ENCODE measurements at regions not wholly inside any gene's neighbourhood (a gene's known extent, or its start where the extent isn't known, plus 50 kb on each side); places are given as distances from the start of the nearest gene placed in this dataset.
"Not testable (repeated sequence)": the region's sequence is repeated elsewhere in the genome, so short reads cannot be mapped to it uniquely, and the experiment has no call there.

DNA sequence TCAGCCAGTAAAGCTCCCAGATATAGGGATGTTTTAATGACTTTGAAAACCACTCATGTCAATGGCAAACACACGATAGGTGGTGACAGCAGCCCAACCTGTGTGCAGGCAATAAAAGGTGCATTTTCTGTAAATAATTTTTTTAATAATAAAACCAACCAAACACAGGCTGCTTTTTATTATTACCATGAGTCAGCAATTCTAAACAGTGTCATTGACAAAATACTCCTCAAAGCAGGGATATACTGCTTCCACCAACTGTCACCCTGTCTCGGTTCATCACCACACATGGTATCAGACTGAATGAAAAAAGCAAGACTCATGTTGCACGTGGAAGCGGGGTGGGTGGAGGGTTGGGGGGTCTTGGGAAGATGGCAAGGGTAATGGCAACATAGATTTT lies 195.9 kb downstream of the ANKRD60 start:
- no peaks in the 10 kb centered on the region for H3K4me1 ChIP-seq
- 71 to 81% methylated on average over 4 of the region's 4 CpGs for WGBS, 2 donors
- peaks cover 0 to 18% (median 0%) of the 10 kb centered on the region in 4 donors for H3K27me3 ChIP-seq
- no peak for TF ChIP-seq POLR2A (IDR thresholded peaks at IDR 0.05)
- TF ChIP-seq, protein P1, sequence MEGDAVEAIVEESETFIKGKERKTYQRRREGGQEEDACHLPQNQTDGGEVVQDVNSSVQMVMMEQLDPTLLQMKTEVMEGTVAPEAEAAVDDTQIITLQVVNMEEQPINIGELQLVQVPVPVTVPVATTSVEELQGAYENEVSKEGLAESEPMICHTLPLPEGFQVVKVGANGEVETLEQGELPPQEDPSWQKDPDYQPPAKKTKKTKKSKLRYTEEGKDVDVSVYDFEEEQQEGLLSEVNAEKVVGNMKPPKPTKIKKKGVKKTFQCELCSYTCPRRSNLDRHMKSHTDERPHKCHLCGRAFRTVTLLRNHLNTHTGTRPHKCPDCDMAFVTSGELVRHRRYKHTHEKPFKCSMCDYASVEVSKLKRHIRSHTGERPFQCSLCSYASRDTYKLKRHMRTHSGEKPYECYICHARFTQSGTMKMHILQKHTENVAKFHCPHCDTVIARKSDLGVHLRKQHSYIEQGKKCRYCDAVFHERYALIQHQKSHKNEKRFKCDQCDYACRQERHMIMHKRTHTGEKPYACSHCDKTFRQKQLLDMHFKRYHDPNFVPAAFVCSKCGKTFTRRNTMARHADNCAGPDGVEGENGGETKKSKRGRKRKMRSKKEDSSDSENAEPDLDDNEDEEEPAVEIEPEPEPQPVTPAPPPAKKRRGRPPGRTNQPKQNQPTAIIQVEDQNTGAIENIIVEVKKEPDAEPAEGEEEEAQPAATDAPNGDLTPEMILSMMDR (IDR thresholded peaks at IDR 0.05) = no peak
- no peaks in the 10 kb centered on the region for H3K36me3 ChIP-seq
- H3K27ac ChIP-seq = no peak overlapping the region
- DNase-seq = no peak
- no peaks in the 10 kb centered on the region for H3K9me3 ChIP-seq
- intact Hi-C loops (cut with DNase I) = no loop called here
- H3K4me3 ChIP-seq = no peak overlapping the region

GRCh38 chr20:58031350-58031749 lies 197.1 kb downstream of the ANKRD60 start:
- H3K9me3 ChIP-seq; H3K4me1 ChIP-seq; H3K4me3 ChIP-seq; intact Hi-C loops (cut with DNase I); DNase-seq; H3K27ac ChIP-seq; H3K36me3 ChIP-seq: not testable (repeated sequence)
- H3K27me3 ChIP-seq = peaks cover 0 to 18% (median 0%) of the 10 kb centered on the region in 4 donors
- WGBS, 2 donors = 87 to 92% methylated on average over 2 to 6 of the region's 7 CpGs

DNA sequence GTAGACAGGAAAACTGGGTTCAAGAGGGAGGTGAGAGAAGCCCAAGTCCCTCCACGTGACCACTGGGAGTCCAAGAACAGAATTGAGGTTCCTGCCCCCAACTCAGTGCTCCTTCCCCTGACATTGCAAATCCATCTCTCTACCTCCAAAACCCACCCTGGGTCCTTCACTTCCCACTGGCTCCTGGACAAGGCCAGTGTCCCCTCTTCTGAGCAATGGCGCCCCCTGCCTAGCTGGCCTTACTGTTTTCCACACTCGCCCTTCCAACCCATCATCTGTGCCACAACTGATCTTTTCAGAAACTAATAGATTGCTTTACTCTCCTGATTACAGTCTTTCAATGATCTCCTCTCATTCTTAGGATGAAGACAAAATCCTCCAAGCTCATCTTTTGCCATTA lies 200.3 kb downstream of the ANKRD60 start:
- TF ChIP-seq, protein P1 (IDR thresholded peaks at IDR 0.05) = peak in 1 of 6 experiments; percentile 8
- TF ChIP-seq POLR2A (IDR thresholded peaks at IDR 0.05) = no peak
- Histone ChIP-seq H3K36me3 (no peaks in the 10 kb centered on the region), H3K27me3 (peaks cover 0 to 24% (median 0%) of the 10 kb centered on the region in 4 donors), H3K4me1 (no peaks in the 10 kb centered on the region), H3K27ac (no peak overlapping the region), H3K4me3 (no peak overlapping the region), H3K9me3 (no peaks in the 10 kb centered on the region)
- intact Hi-C loops (cut with DNase I) = no loop called here
- DNase-seq = no peak
- 60 to 65% methylated on average over 2 to 3 of the region's 3 CpGs for WGBS, 2 donors

DNA sequence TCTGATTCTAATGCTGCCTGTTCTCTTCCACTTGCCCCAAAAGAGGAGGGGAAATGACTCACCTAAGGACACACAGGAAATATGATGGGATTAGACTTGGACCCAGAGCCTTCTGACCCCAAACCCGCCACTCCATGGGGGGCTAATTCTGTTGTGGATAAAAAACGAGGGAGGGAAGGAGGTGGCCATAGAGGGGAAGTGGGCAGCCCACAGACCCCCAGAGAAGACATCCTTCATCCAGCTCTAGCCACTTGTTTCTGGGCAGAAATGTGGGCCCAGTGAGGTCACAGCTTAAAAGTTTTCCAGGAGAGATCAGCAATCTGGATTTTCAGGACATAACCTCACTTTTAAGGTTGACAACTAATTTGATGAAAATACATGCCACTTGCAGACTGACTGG lies 202.1 kb downstream of the ANKRD60 start:
- Histone ChIP-seq H3K27me3 (peaks cover 0 to 24% (median 0%) of the 10 kb centered on the region in 4 donors), H3K36me3 (no peaks in the 10 kb centered on the region), H3K9me3 (no peaks in the 10 kb centered on the region), H3K4me1 (no peaks in the 10 kb centered on the region), H3K27ac (no peak overlapping the region), H3K4me3 (no peak overlapping the region)
- intact Hi-C loops (cut with DNase I) = no loop called here
- 53 to 73% methylated on average over 2 of the region's 2 CpGs for WGBS, 2 donors
- TF ChIP-seq, protein P1 (IDR thresholded peaks at IDR 0.05) = no peak
- no peak for TF ChIP-seq POLR2A (IDR thresholded peaks at IDR 0.05)
- no peak for DNase-seq

DNA sequence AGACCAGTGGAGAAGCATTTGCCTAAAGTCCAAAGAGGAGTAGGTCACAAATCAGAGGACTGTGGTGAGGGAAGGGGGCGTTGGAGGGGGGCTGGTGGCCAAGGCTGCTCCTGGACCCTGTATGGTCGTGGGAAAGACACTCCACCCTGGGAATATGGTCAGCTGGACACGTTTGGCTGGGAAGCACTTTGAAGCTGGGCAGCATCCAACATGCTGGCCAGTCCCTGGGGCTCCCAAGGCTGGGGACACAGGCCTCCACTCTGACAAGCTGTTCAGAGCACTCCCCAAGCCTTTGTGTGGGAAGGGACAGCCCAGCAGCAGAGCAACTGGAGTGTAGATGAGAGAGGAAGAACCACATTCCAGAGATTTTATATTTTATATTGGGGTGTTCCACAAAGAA lies 203.2 kb downstream of the ANKRD60 start:
- intact Hi-C loops (cut with DNase I) = no loop called here
- Histone ChIP-seq H3K36me3 (no peaks in the 10 kb centered on the region), H3K4me1 (peaks cover 0 to 5% (median 3%) of the 10 kb centered on the region in 3 donors), H3K27me3 (peaks cover 0 to 24% (median 0%) of the 10 kb centered on the region in 4 donors), H3K4me3 (no peak overlapping the region), H3K9me3 (no peaks in the 10 kb centered on the region), H3K27ac (peak overlapping the region in 1 of 4 donors; percentile 9)
- TF ChIP-seq POLR2A (IDR thresholded peaks at IDR 0.05) = no peak
- TF ChIP-seq, protein P1 (IDR thresholded peaks at IDR 0.05) = no peak
- no peak for DNase-seq
- 31 to 32% methylated on average over 2 of the region's 3 CpGs for WGBS, 2 donors

DNA sequence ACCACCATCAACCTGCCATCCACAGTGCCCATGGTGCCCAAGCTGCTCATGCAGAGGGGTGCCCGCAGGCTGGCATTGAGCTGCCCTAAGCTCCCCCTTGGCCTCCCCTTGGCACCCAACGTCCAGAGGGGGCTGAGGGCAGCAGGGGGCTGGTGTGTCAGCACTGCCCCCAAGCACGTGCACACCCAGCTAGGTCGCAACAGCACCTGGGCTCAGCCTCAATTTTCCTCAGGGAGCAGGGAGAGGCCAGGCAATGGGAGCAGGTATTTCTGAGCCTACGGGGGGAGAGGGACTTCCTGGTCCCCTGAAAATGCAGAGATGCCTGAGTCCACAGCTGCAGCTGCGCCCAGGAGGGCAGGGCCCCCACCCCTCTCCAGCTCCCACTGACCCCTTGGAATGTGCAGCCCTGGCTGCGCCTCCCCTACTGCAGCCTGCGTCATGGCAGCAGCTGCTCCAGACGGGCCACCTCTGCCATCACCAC lies 204.2 kb downstream of the ANKRD60 start:
- no peak for DNase-seq

More for the DNA sequence above, 204.2 kb downstream of the ANKRD60 start:
- peaks cover 0 to 14% (median 10%) of the 10 kb centered on the region in 3 donors for H3K4me1 ChIP-seq
- no peak for TF ChIP-seq POLR2A (IDR thresholded peaks at IDR 0.05)
- TF ChIP-seq, protein P1 (IDR thresholded peaks at IDR 0.05) = no peak
- peaks cover 0 to 19% (median 0%) of the 10 kb centered on the region in 4 donors for H3K27me3 ChIP-seq
- WGBS, 2 donors = 89 to 100% methylated on average over 3 of the region's 9 CpGs
- intact Hi-C loops (cut with DNase I) = no loop called here
- H3K27ac ChIP-seq = no peak overlapping the region
- H3K4me3 ChIP-seq = no peak overlapping the region
- H3K36me3 ChIP-seq = no peaks in the 10 kb centered on the region
- no peaks in the 10 kb centered on the region for H3K9me3 ChIP-seq

All from esophagus squamous epithelium (tissue), 5 donors.